ENCODE measurements at regions not wholly inside any gene's neighbourhood (a gene's known extent, or its start where the extent isn't known, plus 50 kb on each side); places are given as distances from the start of the nearest gene placed in this dataset.
"Not testable (repeated sequence)": the region's sequence is repeated elsewhere in the genome, so short reads cannot be mapped to it uniquely, and the experiment has no call there.

GRCh38 chr1:30518696-30519095 is 204.7 kb downstream of the MATN1 start:
- no peak overlapping the region for H3K27ac Mint-ChIP-seq
- peaks cover 4% of the 10 kb centered on the region for H3K27me3 Mint-ChIP-seq
- H3K4me1 Mint-ChIP-seq = no peaks in the 10 kb centered on the region
- no peak for DNase-seq
- no peak overlapping the region for H3K4me3 Mint-ChIP-seq
- no peaks in the 10 kb centered on the region for H3K36me3 Mint-ChIP-seq (ENCODE audit: low read depth)
- H3K9me3 Mint-ChIP-seq = no peaks in the 10 kb centered on the region
- intact Hi-C loops (cut with micrococcal nuclease) = no loop called here

DNA sequence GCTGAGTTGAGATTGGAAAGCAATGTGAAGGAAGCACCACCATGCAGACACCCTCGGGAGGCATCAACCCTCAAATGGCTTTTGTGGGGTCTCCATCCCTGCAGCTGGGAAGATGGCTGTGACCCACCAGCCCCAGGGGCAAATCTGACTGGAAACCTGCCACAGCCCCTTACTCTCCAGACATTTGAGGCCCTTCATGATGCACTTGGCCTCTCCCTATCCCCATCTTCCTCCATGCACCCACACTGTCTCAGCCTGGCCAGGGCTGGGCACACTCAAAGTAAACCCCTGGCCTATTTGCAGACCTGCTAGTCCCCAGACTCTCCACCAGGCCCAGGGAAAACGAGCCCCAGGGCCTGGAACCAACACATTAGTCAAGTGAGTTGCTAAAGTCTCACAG is 205.2 kb downstream of the MATN1 start:
- H3K4me3 Mint-ChIP-seq = no peak overlapping the region
- DNase-seq = no peak
- intact Hi-C loops (cut with micrococcal nuclease) = no loop called here

GRCh38 chr1:30517666-30518065 is 205.7 kb downstream of the MATN1 start:
- H3K36me3 Mint-ChIP-seq (ENCODE audit: low read depth); H3K27ac Mint-ChIP-seq; H3K9me3 Mint-ChIP-seq; intact Hi-C loops (cut with micrococcal nuclease); DNase-seq; H3K4me1 Mint-ChIP-seq; H3K4me3 Mint-ChIP-seq; H3K27me3 Mint-ChIP-seq: not testable (repeated sequence)

More for the DNA sequence above, 205.2 kb downstream of the MATN1 start:
- H3K36me3 Mint-ChIP-seq (ENCODE audit: low read depth) = no peaks in the 10 kb centered on the region
- H3K27me3 Mint-ChIP-seq = peaks cover 4% of the 10 kb centered on the region
- no peaks in the 10 kb centered on the region for H3K4me1 Mint-ChIP-seq
- no peak overlapping the region for H3K27ac Mint-ChIP-seq
- H3K9me3 Mint-ChIP-seq = no peaks in the 10 kb centered on the region

GRCh38 chr1:30517241-30517640 is 206.1 kb downstream of the MATN1 start:
- H3K9me3 Mint-ChIP-seq; H3K27me3 Mint-ChIP-seq; H3K4me3 Mint-ChIP-seq; H3K4me1 Mint-ChIP-seq; H3K36me3 Mint-ChIP-seq (ENCODE audit: low read depth); intact Hi-C loops (cut with micrococcal nuclease); DNase-seq; H3K27ac Mint-ChIP-seq: not testable (repeated sequence)

DNA sequence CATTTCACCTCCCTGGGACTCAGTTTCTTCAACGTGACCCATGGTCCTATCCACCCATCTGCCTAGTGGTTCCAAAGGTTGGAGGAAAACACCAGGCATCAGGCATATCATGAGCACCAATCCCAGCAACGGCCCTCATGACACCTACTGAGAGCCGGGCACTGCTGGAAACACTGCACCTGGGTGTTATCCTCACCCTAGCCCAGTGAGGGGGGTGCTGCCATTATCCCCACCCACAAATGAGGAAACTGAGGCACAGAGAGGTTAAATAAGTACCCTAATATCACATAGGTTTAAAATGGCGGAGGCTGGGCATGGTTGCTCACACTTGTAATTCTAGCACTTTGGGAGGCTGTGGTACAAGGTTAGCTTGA is 206.9 kb downstream of the MATN1 start:
- no peak for DNase-seq
- intact Hi-C loops (cut with micrococcal nuclease) = no loop called here
- H3K36me3 Mint-ChIP-seq (ENCODE audit: low read depth) = no peaks in the 10 kb centered on the region
- H3K27me3 Mint-ChIP-seq = no peaks in the 10 kb centered on the region
- H3K4me3 Mint-ChIP-seq = no peak overlapping the region
- no peaks in the 10 kb centered on the region for H3K9me3 Mint-ChIP-seq
- no peak overlapping the region for H3K27ac Mint-ChIP-seq
- no peaks in the 10 kb centered on the region for H3K4me1 Mint-ChIP-seq

DNA sequence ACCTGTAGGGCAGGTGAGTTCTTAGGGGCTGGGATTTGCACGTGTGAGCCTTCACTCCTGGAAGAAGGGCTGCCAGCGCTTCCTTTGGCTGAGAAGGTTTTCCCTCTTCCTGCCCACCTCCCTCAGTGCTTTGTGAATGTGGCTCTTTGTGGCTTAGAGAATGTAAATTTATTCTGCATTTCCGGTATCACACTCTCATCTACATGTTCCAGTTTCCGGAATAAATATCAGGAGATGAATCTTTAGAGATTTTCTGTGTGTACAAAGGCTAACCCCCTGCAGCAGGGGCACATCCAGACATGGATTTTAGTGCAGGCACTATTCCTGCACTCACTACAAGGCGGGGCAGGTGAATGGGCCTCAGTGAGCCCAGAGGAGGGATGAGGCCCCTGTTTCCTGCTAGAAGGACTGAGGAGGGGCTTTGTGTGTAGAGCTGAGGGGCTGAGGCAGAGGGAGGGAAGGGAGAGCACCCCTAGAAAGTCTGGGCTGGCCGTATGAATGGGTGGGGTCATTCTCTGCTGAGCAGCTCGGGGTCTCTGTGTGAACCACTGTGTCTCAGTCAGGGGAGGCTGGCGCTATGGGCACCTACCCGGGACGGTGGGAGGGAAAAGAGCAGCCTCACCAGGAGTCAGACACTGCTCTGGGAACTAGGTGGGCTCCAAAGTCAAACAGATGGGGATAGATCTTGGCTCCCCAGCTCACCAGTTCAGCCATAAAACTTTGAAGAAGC is 207.5 kb downstream of the MATN1 start:
- Mint-ChIP-seq H3K4me1 (no peaks in the 10 kb centered on the region), H3K27me3 (no peaks in the 10 kb centered on the region), H3K4me3 (no peak overlapping the region), H3K9me3 (no peaks in the 10 kb centered on the region), H3K36me3 (ENCODE audit: low read depth) (no peaks in the 10 kb centered on the region), H3K27ac (no peak overlapping the region)
- intact Hi-C loops (cut with micrococcal nuclease) = no loop called here
- DNase-seq = no peak

GRCh38 chr1:30514945-30515344 is 208.4 kb downstream of the MATN1 start:
- Mint-ChIP-seq H3K36me3 (ENCODE audit: low read depth) (no peaks in the 10 kb centered on the region), H3K27me3 (no peaks in the 10 kb centered on the region), H3K27ac (no peak overlapping the region), H3K4me1 (no peaks in the 10 kb centered on the region), H3K4me3 (no peak overlapping the region), H3K9me3 (no peaks in the 10 kb centered on the region)
- intact Hi-C loops (cut with micrococcal nuclease) = no loop called here
- no peak for DNase-seq

DNA sequence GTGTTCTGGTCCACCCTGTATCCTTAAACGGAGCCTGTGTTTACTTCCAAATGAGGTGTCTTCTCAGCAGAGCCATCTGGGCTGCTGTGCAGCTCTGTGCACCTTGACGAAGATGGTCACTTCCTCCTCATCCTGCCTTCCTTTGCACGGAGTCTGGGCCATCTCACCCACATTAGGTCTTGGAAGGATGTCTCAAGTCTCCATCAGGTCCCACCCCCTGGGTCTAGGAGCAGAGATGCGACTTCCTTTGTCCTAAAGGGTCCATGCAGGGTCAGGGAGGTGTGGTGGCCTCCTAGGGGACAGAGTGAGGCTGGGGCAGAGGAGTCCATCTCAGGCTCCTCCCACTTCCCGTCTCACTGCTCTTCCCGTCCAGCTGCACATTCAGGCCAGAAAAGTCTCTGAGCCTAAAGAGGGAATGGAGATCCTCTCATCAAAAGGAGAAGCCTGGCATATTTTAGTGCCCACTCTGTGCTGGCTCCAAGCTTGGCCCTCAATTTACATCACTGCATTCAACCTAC is 209.2 kb downstream of the MATN1 start:
- no peak overlapping the region for H3K27ac Mint-ChIP-seq
- H3K4me3 Mint-ChIP-seq = no peak overlapping the region
- no peak for DNase-seq
- no peaks in the 10 kb centered on the region for H3K27me3 Mint-ChIP-seq
- no peaks in the 10 kb centered on the region for H3K36me3 Mint-ChIP-seq (ENCODE audit: low read depth)
- H3K4me1 Mint-ChIP-seq = no peaks in the 10 kb centered on the region
- intact Hi-C loops (cut with micrococcal nuclease) = no loop called here
- H3K9me3 Mint-ChIP-seq = no peaks in the 10 kb centered on the region

- Mint-ChIP-seq H3K27me3 (no peaks in the 10 kb centered on the region), H3K9me3 (no peaks in the 10 kb centered on the region), H3K4me3 (no peak overlapping the region), H3K4me1 (no peaks in the 10 kb centered on the region), H3K27ac (no peak overlapping the region), H3K36me3 (ENCODE audit: low read depth) (no peaks in the 10 kb centered on the region)
- intact Hi-C loops (cut with micrococcal nuclease) = no loop called here
- no peak for DNase-seq
Observed at GRCh38 chr1:30513396-30514136, 209.8 kb downstream of the MATN1 start.

GRCh38 chr1:30512914-30513265 is 210.5 kb downstream of the MATN1 start:
- no peaks in the 10 kb centered on the region for H3K9me3 Mint-ChIP-seq
- no peak for DNase-seq

GRCh38 chr1:30511991-30512913 is 211.1 kb downstream of the MATN1 start:
- no peak overlapping the region for H3K27ac Mint-ChIP-seq
- no peaks in the 10 kb centered on the region for H3K4me1 Mint-ChIP-seq
- H3K4me3 Mint-ChIP-seq = no peak overlapping the region
- no peaks in the 10 kb centered on the region for H3K27me3 Mint-ChIP-seq
- intact Hi-C loops (cut with micrococcal nuclease) = no loop called here
- DNase-seq = no peak
- H3K36me3 Mint-ChIP-seq (ENCODE audit: low read depth) = no peaks in the 10 kb centered on the region
- no peaks in the 10 kb centered on the region for H3K9me3 Mint-ChIP-seq

More at GRCh38 chr1:30512914-30513265, 210.5 kb downstream of the MATN1 start:
- H3K36me3 Mint-ChIP-seq (ENCODE audit: low read depth) = no peaks in the 10 kb centered on the region
- H3K27ac Mint-ChIP-seq = no peak overlapping the region
- no peaks in the 10 kb centered on the region for H3K4me1 Mint-ChIP-seq
- no peaks in the 10 kb centered on the region for H3K27me3 Mint-ChIP-seq
- intact Hi-C loops (cut with micrococcal nuclease) = no loop called here
- H3K4me3 Mint-ChIP-seq = no peak overlapping the region

DNA sequence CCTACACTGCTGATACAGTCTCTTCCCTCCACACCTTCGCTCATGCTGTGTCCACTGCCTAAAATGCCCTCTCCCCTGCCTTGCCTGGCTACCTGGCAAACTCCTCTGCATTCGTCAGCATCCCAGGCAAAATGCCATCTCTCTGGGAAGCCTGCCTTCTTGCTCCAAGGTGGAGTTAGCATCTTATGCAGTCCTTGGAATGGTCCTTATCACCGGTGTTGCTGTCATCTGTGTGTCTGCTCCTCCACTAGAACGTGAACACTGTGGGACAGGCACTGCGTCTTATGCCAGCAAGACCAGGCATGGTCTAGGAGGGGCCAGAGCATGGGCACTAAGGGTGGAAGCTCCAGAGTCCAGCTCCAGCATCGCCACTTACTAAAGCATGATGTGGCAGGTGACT is 211.8 kb downstream of the MATN1 start:
- Mint-ChIP-seq H3K36me3 (ENCODE audit: low read depth) (no peaks in the 10 kb centered on the region), H3K4me3 (no peak overlapping the region), H3K4me1 (no peaks in the 10 kb centered on the region), H3K27ac (no peak overlapping the region), H3K27me3 (no peaks in the 10 kb centered on the region), H3K9me3 (no peaks in the 10 kb centered on the region)
- DNase-seq = no peak
- intact Hi-C loops (cut with micrococcal nuclease) = no loop called here

DNA sequence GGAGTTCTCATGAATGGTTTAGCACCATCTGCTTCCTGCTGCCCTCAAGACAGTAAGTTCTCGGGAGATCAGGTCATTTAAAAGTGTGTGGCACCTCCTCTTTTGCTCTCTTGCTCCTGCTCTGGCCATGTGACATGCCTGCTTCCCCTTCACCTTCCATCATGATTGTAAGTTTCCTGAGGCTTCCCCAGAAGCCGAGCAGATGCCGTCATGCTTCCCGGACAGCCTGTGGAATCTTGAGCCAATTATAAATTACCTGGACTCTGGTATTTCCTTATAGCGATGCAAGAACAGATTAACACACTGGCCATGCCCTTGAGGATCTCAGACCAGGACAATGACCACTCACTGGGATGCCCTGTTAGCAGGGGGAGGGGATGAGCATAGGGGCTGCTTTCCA is 212.3 kb downstream of the MATN1 start:
- intact Hi-C loops (cut with micrococcal nuclease) = no loop called here
- H3K4me3 Mint-ChIP-seq = no peak overlapping the region
- DNase-seq = no peak
- H3K36me3 Mint-ChIP-seq (ENCODE audit: low read depth) = no peaks in the 10 kb centered on the region
- no peaks in the 10 kb centered on the region for H3K27me3 Mint-ChIP-seq
- no peak overlapping the region for H3K27ac Mint-ChIP-seq
- H3K9me3 Mint-ChIP-seq = no peaks in the 10 kb centered on the region
- H3K4me1 Mint-ChIP-seq = no peaks in the 10 kb centered on the region

DNA sequence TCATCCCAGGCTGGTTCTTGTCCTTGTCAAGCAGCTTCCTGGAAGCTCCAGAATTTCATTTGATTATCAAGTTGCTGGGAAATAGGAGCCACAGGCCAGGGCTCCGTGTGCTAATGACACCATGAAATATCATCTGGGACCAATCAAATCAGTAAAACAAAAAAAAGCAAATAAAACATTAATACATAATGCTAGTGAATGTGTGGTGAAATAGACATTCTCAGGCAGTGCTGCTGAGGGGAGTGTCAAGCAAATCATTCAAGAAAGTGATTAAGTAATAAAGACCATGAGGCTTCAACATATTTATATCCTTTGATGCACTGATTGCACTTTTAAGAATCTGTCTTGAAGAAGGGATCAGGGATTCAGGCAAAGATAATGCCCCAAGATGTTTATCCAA is 213.7 kb downstream of the MATN1 start:
- intact Hi-C loops (cut with micrococcal nuclease) = no loop called here
- H3K27ac Mint-ChIP-seq = no peak overlapping the region
- no peaks in the 10 kb centered on the region for H3K27me3 Mint-ChIP-seq

More for the DNA sequence above, 213.7 kb downstream of the MATN1 start:
- Mint-ChIP-seq H3K9me3 (no peaks in the 10 kb centered on the region), H3K36me3 (ENCODE audit: low read depth) (no peaks in the 10 kb centered on the region), H3K4me1 (no peaks in the 10 kb centered on the region), H3K4me3 (no peak overlapping the region)
- DNase-seq = no peak

All from activated CD4-positive, alpha-beta T cell treated with anti-CD3 and anti-CD28 coated beads, Interleukin-2, amount 10 ng/mL, durations not matched to agents 24 days and 14 days (primary cell).